ENCODE measurements at regions not wholly inside any gene's neighbourhood (a gene's known extent, or its start where the extent isn't known, plus 50 kb on each side); places are given as distances from the start of the nearest gene placed in this dataset.

GRCh38 chr6:68533339-68533795 lies 101.7 kb upstream of the ADGRB3 start:
- H4K20me1 ChIP-seq (ENCODE audit: control insufficient read depth, insufficient read depth): no peaks in the 10 kb centered on the region
- no peak overlapping the region for H3K9ac ChIP-seq (ENCODE audit: control insufficient read depth, insufficient read depth, low read length)
- WGBS (ENCODE audit: insufficient coverage, insufficient replicate concordance, low lambda C conversion rate, missing lambda C conversion rate): 51% methylated on average over 16 of the region's 21 CpGs
- H3K27me3 ChIP-seq (replicated peaks in 1 of 2; ENCODE audit: control insufficient read depth in 2 of 2, insufficient read depth in 2 of 2, low read length in 1 of 2): no peaks in the 10 kb centered on the region
- H3K79me2 ChIP-seq (ENCODE audit: control insufficient read depth, insufficient read depth, low read length): no peaks in the 10 kb centered on the region
- BruUV-seq (replicated peaks): no TSS peak
- TF ChIP-seq RAD21 (IDR thresholded peaks at IDR 0.05; ENCODE audit: insufficient read depth, low read depth, low read length): no peak
- TF ChIP-seq BRCA1 (IDR thresholded peaks at IDR 0.05; ENCODE audit: low read depth, low read length): no peak
- no peak for TF ChIP-seq WRNIP1 (IDR thresholded peaks at IDR 0.05; ENCODE audit: borderline replicate concordance, low read depth, low read length)
- TF ChIP-seq JUND (IDR thresholded peaks at IDR 0.05; ENCODE audit: low read depth, low read length): no peak
- no peak for TF ChIP-seq FOXM1 (IDR thresholded peaks at IDR 0.05; ENCODE audit: low read depth, low read length)
- no peak for TF ChIP-seq SPI1 (IDR thresholded peaks at IDR 0.05; ENCODE audit: borderline replicate concordance, insufficient read depth, low read depth, low read length)
- TF ChIP-seq ZNF217 (IDR thresholded peaks at IDR 0.05): no peak
- no peak for TF ChIP-seq NR2C2 (IDR thresholded peaks at IDR 0.05; ENCODE audit: borderline replicate concordance, control insufficient read depth, insufficient read length, low read depth)
- TF ChIP-seq RCOR1 (conservative IDR thresholded peaks at IDR 0.05; ENCODE audit: low read depth, low read length): no peak
- no peak for TF ChIP-seq TCF12 (IDR thresholded peaks at IDR 0.05; ENCODE audit: low read depth, low read length)
- TF ChIP-seq MTA3 (IDR thresholded peaks at IDR 0.05; ENCODE audit: borderline replicate concordance, low read length): no peak
- TF ChIP-seq SP1 (IDR thresholded peaks at IDR 0.05; ENCODE audit: low read depth, low read length): no peak
- TF ChIP-seq BMI1 (IDR thresholded peaks at IDR 0.05; ENCODE audit: borderline replicate concordance): no peak
- TF ChIP-seq ASH2L (IDR thresholded peaks at IDR 0.05; ENCODE audit: borderline replicate concordance, low read depth): no peak
- TF ChIP-seq SREBF2 (IDR thresholded peaks at IDR 0.05; ENCODE audit: low read length): no peak
- no peak overlapping the region for H2AFZ ChIP-seq (ENCODE audit: control insufficient read depth, low read depth, low read length)
- no peak overlapping the region for H3K27ac ChIP-seq (ENCODE audit: control insufficient read depth, insufficient read depth)
- ChIA-PET RAD21 (ENCODE audit: unreplicated experiment) (no interaction called here), SMC1A (ENCODE audit: uncharacterized antibody, unreplicated experiment) (no interaction called here), POLR2A (no interaction called here), CTCF (no interaction called here)
- FAIRE-seq (no peak), ATAC-seq (no peak), DNase-seq (ENCODE audit: low read depth, low spot score) (no peak)
- in situ Hi-C loops (cut with MboI): no loop called here
- H3K36me3 ChIP-seq (ENCODE audit: control insufficient read depth in 2 of 2, insufficient read depth in 2 of 2, low read length in 1 of 2): no peaks in the 10 kb centered on the region
- no peaks in the 10 kb centered on the region for H3K4me1 ChIP-seq (ENCODE audit: control insufficient read depth, insufficient read depth, low read length)
- H3K4me3 ChIP-seq: no peak overlapping the region
- intact Hi-C loops (cut with micrococcal nuclease; ENCODE audit: unreplicated experiment): loop anchor here (1.0 kb wide), 1 partner anchor 9 kb away; no protein-coding TSS in a partner anchor
- H3K4me2 ChIP-seq (ENCODE audit: control insufficient read depth, insufficient read depth): no peak overlapping the region
- H3K9me3 ChIP-seq (replicated peaks; ENCODE audit: control insufficient read depth, insufficient read depth, low read length): no peaks in the 10 kb centered on the region
